Stimulated activated CD8-positive, alpha-beta memory T cell treated with anti-CD3 and anti-CD28 coated beads, Interleukin-7, amount 100 ng/mL, for 48 hours (primary cell): ENCODE measurements at regions not wholly inside any gene's neighbourhood (a gene's known extent, or its start where the extent isn't known, plus 50 kb on each side); places are given as distances from the start of the nearest gene placed in this dataset.
"Not testable (repeated sequence)": the region's sequence is repeated elsewhere in the genome, so short reads cannot be mapped to it uniquely, and the experiment has no call there.

Experiments used
- DNase-seq, 2 donors: peaks; one replicate each; pipeline ENCODE4 v3.0.0-alpha.2; 2020; ENCODE audit warnings: low read depth in 1 of 2; ENCODE audit errors: extremely low read depth in 1 of 2

DNA sequence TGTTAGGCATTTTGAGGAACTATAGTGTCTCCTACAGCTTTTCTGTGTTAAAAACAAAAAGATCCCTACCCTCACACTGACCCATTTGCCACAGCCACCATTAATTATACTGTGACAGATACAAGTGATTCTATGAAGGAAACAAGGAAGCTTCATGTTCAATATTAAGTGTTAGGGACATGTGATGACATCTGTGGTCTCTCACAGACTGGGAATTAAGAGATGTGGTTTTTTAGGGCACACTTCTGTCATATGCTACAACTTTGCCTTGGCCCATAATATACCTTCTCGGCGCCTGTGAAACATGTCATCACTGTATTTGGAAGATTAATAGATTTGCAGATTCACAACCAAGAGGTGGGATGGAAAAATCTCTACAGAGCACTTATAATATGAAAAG, 102.9 kb upstream of the TCF21 start:
- DNase-seq = no peak

DNA sequence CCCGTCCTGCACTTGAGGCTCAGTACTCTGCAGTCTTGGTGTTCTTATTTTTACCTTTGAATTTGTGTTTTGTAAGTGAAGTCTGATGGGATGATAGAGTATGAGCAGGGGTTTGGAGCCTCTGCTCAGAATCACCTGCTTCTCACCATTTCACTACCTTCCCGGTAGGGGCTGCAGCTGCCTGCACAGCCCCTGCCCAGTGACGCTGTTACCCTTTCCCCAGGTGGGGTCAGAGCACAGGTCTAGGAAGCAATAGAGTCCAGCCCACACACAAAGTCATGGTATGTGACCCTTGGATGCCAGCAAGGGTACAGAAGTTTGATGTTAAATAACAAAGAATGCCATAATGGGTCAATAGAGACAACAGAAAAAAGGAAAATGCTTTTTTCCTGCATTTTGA, 101.8 kb upstream of the TCF21 start:
- no peak for DNase-seq

DNA sequence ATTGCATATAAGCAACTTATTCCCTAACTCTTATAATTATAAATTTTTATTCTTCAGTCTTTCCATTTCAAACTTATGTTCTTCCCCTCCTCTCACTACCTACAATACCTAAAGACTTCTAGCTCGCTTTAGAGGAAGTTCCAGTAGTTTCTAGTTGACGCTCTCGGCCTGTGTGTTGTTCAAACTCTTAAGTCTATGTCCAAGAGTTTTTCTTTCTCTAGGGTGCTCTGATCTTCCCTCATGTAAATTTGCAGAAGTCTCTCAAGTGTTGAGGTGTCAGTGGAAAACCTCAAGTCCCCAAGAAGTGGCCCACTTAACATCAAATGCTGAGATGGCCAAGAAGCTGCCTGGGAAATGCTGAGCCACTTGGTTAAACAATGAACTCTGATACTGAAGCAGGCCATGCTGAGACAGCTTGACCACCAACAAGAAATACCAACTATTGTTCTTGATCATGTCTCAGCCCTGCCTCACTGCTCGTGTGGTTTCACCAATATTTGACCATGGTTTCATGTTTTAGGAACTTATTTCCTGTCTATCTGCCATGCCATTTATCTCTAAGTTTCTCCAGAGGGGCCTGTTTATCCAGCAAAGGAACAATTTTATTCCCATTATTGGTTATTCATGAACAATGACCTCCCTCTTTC, 100.9 kb upstream of the TCF21 start:
- DNase-seq = no peak

DNA sequence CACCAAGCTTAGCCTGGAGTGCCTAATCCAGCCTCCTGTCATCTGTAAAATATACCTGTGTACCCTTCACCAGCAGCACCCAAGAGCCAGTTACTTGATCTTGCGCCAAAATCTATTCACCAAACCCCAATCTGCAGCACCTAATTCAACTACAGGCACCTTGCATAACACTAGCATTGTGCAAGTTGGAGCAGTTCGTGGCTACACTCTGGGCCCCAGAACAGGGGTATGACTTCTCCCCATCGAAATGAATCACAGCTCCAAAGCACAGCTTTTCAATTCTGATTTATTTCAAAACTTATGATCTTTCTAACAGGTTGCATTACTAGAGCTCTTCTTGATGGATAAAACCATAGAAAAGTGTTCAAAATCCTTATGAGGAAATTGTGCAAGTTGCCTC, 100.4 kb upstream of the TCF21 start:
- no peak for DNase-seq

DNA sequence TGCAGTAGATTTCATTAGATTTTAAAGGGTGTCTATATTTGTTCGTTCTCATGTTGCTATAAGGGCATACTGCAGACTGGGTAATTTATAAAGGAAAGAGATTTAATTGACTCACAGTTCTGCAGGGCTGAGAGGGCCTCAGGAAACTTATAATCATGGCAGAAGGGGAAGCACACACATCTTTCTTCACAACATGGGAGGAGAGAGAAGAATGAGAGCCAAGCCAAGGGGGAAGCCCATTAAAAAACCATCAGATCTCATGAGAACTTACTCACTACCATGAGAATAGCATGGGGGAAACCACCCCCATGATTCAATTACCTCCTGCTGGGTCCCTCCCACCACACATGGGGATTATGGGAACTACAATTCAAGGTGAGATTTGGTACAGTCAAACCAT, 99.5 kb upstream of the TCF21 start:
- not testable (repeated sequence) for DNase-seq

DNA sequence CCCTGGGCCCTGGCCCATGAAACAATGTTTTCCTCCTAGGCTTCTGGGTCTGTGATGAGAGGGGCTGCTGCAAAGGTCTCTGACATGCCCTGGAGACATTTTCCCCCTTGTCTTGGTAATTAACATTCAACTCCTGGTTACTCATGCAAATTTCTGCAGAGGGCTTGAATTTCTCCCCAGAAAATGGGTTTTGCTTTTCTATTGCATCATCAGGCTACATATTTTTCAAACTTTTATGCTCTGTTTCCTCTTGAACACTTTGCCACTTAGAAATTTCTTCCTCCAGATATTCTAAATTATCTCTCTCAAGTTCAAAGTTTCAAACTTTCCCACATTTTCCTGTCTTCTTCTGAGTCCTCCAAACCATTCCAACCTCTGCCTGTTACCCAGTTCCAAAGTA, 98.2 kb upstream of the TCF21 start:
- not testable (repeated sequence) for DNase-seq

DNA sequence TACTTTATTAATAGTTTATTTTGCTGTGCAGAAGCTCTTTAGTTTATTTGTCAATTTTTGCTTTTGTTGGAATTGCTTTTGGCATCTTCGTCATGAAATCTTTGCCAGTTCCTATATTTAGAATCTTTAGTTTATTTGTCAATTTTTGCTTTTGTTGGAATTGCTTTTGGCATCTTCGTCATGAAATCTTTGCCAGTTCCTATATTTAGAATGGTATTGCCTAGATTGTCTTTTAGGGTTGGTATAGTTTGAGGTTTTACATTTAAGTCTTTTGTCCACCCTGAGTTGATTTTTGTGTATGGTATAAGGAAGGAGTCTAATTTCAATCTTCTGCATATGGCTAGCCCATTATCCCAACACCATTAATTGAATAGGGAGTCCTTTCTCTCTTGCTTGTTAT, 93.9 kb upstream of the TCF21 start:
- not testable (repeated sequence) for DNase-seq

DNA sequence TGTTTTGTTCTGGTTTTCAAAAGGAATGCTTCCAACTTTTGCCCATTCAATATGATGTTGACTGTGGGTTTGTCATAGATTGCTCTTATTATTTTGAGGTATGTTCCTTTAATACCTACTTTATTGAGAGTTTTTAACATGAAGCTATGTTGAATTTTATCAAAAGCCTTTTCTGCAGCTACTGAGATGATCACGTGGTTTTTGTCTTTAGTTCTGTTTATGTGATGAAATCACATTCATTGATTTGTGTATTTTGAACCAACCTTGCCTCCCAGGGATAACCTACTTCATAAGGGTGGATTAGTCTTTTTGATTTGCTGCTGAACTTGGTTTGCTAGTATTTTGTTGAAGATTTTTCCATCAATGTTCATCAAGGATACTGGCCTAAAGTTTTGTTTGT, 92.7 kb upstream of the TCF21 start:
- no peak for DNase-seq

DNA sequence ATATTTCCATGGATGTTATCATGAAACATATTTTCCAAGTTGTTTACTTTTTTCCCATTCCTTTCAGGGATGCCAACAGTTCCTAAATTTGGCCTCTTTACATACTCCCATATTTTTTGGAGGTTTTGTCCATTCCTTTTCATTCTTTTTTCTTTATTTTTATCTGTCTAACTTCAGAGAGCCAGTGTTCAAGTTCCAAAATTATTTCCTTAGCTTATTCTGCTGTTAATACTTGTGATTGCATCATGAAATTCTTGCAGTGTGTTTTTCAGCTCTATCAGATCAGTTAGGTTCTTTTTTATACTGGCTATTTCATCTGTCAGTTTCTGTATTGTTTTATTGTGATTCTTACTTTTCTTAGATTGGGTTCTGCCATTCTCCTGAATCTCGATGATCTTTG, 89.9 kb upstream of the TCF21 start:
- no peak for DNase-seq

DNA sequence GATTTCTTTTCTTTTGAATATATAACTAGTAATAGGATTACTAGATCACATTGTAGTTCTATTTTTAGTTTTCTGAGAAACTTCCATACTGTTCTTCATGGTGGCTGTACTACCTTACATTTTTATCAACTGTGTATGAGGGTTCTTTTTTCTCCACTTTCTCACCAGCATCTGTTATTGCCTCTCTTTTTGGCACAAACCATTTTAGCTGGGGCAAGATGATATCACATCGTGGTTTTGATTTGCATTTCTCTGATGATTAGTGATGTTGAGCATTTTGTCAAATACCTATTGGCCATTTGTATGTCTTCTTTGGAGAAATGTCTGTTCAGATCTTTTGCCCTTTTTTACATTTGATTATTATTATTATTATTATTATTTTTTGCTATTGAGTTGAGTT, 86.1 kb upstream of the TCF21 start:
- no peak for DNase-seq

DNA sequence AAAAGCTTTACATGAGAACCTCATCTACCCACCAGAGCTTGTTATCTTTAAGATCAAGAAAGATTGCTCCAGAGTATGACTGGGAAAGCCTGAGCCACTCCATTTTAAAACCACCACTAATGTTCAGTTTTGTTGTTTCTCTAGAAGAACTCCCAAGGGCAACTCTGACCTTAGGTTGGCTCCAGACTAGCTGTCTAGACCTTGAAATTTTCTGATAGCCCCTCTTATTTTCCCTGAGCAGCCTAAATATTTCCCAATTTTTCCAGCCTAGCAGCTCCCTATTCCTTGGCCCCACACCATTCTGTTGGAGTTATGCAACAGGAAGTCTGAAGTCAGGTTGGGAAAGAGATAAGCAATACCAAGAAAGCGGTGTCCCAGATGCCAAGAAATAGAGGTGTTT, 84.6 kb upstream of the TCF21 start:
- DNase-seq = no peak

DNA sequence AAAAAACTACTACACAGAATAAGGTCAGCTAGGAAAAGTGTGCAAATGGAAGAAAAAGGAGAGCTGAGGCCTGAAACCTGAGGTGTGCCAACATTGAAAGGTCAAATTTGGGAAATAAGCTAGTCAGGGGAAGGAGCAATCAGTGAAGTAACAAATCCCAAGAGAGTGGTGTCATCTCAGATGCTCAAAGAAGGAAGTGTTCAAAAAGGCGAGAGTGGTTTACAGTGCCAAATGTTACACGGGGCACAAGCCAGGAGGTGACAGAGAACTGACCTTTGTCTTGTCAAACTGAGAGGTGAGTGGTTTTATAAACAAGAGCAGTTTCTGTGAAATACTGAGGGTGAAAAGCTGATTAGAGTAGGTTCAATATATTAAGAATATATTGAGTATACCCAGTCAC, 83.0 kb upstream of the TCF21 start:
- DNase-seq = no peak

DNA sequence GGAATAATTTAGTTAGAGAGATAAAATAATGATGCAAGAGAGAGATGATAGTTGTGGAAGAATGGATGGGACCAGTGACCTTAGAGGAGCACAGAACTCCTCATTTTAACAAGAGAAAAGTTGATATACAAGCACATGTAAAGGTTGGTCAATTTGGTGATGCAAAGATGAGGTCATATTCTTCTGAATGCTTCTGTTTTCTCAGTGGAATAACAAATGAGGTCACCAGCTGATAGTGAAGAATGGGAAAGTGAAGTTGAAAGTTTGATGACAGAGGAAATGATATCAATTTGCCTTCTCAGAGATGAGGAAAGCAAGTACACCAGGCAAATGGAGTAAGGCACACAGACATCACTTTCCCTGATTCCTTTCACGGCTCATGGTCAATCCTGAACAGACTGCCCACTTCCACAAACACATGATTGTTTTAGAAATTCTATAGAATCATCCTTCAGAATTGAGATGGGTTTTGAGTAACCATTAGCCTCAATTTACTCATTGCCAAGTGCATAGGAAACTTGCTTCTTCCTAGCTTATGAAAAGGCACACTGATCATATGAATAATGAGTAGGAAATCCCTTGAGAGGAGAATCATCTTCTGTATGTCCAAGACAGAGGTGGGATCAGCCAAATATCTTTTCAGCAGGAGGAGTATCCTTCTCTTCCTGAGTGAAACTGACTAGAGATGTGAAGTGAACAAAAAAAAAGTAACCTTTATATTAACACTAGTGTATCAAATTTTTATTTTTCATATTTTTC, 82.4 kb upstream of the TCF21 start:
- no peak for DNase-seq

DNA sequence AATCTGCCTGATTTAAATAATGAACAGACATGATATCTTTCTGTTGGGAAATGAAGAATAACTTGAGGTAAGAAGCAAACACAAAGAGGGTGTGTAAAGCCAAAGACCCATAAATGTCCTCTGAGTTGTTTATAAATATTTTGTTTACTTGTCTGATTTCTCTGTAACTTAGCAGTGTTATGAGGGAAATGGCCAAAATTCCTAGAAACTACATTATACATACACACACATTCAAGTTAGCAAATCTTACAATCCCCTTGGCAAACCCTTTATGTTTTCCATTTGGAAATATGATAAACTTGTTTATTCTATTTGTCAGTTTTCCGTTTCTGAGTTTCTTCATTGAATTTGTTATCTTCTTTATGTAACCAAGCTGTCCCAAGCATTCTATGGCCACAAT, 81.4 kb upstream of the TCF21 start:
- no peak for DNase-seq

DNA sequence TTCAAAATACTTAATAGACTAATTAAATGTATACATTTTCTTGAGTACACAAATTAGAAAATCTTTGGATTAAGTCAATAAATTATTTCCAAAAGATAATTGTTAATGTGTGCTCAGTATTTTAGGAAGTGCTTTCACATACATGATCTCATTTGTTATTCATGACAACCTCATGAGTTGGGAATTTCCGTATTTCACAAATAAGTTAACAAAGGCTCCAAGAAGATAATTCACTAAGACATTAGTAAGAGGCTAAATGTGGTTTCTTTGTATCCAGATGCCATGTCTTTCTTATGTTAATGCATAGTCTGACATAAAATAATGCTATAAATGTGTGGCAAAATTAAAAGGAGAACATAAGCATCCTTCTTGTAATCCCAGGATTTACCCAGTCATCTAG, 79.5 kb upstream of the TCF21 start:
- no peak for DNase-seq

DNA sequence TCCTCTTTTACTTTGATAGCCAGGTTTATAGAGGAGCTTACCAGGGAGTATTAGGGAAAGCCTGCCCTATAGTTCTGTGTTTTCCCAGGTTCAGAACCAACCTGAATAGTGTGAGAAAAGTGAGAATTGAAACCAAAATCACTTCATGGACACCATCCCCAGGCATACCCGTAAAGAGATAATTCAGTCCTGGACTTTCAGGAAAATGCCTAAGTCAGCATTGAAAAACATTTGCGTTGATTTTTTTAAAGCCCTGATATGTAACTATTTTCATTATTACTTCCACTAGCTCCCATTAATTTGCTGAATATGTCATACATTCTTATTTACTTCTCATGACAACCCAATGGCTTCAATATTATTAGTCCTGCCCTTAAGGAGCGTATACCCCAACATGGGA, 77.4 kb upstream of the TCF21 start:
- DNase-seq = no peak

DNA sequence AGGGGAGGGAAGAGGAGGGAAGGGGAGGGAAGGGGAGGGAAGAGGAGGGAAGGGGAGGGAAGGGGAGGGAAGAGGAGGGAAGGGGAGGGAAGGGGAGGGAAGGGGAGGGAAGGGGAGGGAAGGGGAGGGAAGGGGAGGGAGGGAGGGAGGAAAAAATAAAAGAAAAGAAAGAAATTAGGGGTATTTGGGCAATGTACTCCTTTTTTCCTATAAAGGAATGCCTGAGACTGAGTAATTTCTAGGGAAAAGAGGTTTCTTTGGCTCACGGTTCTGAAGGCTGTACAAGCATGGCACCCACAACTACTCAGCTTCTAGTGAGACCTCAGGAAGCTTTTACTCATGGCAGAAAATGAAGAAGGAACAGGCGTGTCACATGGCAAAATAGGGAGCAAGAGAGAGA, 76.5 kb upstream of the TCF21 start:
- not testable (repeated sequence) for DNase-seq

DNA sequence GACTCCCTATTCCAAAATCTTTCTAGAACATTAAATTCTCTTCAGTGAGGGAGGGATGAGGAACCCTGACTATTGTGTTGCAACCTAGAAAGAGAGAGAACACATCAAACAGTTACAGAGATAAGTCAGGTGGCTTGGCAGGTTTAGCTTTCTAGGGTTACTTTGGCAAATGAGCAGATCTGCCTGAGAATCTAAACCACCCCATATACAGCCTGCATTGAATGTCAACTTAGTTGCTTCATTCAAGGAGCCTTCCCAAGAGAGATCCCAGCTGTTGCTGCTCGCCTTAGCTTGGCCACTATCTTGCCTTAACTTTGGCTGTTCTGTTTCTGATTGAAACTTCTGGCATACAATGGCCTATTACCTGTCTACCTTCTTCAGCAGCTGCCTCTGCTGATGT, 74.7 kb upstream of the TCF21 start:
- DNase-seq = no peak

DNA sequence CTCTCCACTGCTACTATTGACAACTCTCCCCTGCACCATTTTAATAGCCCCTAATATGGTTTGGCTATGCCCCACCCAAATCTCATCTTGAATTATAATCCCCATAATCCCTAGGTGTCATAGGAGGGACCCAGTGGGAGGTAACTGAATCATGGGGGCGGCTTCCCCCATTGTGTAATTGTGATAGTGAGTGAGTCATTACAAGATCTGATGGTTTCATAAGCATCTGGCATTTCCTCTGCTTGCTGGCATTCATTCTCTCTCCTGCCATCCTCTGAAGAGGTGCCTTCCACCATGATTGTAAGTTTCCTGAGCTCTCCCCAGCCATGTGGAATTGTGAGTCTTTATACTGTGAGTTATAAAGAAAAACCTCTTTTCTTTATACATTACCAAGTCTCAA, 74.1 kb upstream of the TCF21 start:
- no peak for DNase-seq

DNA sequence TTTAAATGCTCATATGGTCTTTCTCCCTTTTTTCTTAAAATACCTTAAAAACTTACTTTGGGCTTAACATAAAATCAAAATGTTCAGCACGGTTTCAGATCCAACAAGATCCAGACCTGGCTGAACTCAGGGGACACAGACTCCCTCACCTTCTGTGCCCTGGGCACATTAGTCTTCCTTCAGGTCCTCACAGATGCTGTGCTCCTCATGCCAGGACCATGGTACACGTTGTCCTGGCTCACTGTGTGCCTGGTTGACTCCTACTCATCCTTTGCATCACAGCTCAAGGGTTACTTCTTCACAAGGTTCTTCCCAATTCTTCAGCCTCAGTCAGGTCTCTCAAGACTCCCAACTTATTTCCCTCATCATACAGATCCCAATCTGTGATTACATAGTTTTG, 73.6 kb upstream of the TCF21 start:
- no peak for DNase-seq

DNA sequence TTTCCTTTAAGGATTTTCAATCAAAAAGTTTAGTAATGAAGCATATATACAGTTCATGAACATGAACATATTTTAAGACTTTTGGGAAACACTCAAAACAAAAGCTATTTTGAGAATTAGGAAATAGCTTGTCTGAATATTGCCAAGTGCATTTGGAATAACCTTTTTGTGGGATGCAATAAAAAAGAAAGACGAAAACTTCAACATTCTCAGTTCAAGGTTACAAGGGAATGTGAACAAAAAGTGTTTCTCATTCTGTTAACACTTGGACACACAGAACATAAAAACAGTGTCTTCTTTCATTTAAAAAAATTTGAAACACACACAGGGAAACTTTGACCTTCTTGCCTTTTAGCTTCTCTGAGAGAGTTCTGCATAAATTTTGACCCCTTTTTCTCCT, 72.7 kb upstream of the TCF21 start:
- no peak for DNase-seq

DNA sequence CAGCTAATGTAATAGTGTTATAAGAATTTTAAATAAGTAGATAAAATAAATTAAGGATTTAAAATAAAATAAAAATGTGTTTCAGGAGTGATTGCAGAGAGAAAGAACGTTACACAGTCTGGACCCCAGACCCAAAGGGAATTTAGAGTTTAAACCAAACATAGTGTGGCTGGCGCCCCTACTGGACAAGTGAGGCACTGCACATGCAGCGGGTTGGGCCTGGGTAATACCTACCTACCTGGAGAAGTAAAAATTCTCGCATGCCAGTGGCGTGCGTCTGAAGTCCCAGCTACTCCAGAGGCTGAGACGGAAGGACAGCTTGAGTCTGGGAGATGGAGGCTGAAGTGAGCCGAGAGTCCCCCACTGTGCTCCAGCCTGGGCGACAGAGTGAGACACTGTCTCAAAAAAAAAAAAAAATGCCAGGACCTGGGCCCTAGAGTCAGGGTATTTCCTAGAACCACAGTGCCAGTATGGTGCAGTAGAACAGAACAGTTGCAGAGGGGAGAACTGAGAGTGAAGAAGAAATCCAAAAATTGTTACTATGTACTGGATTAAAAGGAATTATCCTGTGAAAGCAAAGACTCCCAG, 71.4 kb upstream of the TCF21 start:
- no peak for DNase-seq

DNA sequence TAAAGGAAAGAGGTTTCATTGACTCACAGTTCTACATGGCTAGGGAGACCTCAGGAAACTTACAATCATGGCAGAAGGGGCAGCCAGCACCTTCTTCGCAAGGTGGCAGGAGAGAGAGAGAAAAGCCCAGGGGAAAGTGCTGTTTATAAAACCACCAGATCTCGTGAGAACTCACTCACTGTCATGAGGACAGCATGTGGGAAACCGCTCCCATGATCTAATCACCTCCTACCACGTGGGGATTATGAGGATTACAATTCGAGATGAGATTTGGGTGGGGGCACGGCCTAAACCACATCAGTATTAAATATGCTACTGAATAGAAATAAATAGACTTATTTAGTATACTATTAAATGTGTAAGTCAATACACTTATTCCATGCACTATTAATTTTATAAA, 70.6 kb upstream of the TCF21 start:
- DNase-seq = no peak
